ENCODE measurements at regions not wholly inside any gene's neighbourhood (a gene's known extent, or its start where the extent isn't known, plus 50 kb on each side); places are given as distances from the start of the nearest gene placed in this dataset.
A peak's percentile ranks its signal among the peaks of the same experiment; 100 is the strongest.
"Not testable (repeated sequence)": the region's sequence is repeated elsewhere in the genome, so short reads cannot be mapped to it uniquely, and the experiment has no call there.

GRCh38 chr5:9833871-9834270, 203.7 kb upstream of the TAS2R1 start:
- Histone ChIP-seq H3K27me3 (ENCODE audit: control insufficient read depth, insufficient read depth, low read length) (no peaks in the 10 kb centered on the region), H3K4me3 (ENCODE audit: insufficient read depth, low read depth, low read length) (no peak overlapping the region), H3K36me3 (replicated peaks; ENCODE audit: control insufficient read depth, insufficient read depth, low read length) (no peaks in the 10 kb centered on the region)
- DNase-seq = peak; percentile 19

- Histone ChIP-seq H3K27me3 (ENCODE audit: control insufficient read depth, insufficient read depth, low read length) (no peaks in the 10 kb centered on the region), H3K4me3 (ENCODE audit: insufficient read depth, low read depth, low read length) (no peak overlapping the region)
- no peak for DNase-seq
These were observed 202.8 kb upstream of the TAS2R1 start for GRCh38 chr5:9832921-9833320.

GRCh38 chr5:9831823-9832222, 201.7 kb upstream of the TAS2R1 start:
- no peaks in the 10 kb centered on the region for H3K36me3 ChIP-seq (replicated peaks; ENCODE audit: control insufficient read depth, insufficient read depth, low read length)
- H3K27me3 ChIP-seq (ENCODE audit: control insufficient read depth, insufficient read depth, low read length) = no peaks in the 10 kb centered on the region
- H3K4me3 ChIP-seq (ENCODE audit: insufficient read depth, low read depth, low read length) = no peak overlapping the region
- no peak for DNase-seq

More at GRCh38 chr5:9832921-9833320, 202.8 kb upstream of the TAS2R1 start:
- no peaks in the 10 kb centered on the region for H3K36me3 ChIP-seq (replicated peaks; ENCODE audit: control insufficient read depth, insufficient read depth, low read length)

GRCh38 chr5:9830184-9830583, 200.0 kb upstream of the TAS2R1 start:
- DNase-seq = no peak
- no peaks in the 10 kb centered on the region for H3K27me3 ChIP-seq (ENCODE audit: control insufficient read depth, insufficient read depth, low read length)
- no peak overlapping the region for H3K4me3 ChIP-seq (ENCODE audit: insufficient read depth, low read depth, low read length)

GRCh38 chr5:9829621-9830020, 199.5 kb upstream of the TAS2R1 start:
- Histone ChIP-seq H3K27me3 (ENCODE audit: control insufficient read depth, insufficient read depth, low read length) (no peaks in the 10 kb centered on the region), H3K36me3 (replicated peaks; ENCODE audit: control insufficient read depth, insufficient read depth, low read length) (no peaks in the 10 kb centered on the region), H3K4me3 (ENCODE audit: insufficient read depth, low read depth, low read length) (no peak overlapping the region)
- peak; percentile 4 for DNase-seq

More at GRCh38 chr5:9830184-9830583, 200.0 kb upstream of the TAS2R1 start:
- H3K36me3 ChIP-seq (replicated peaks; ENCODE audit: control insufficient read depth, insufficient read depth, low read length) = no peaks in the 10 kb centered on the region

- Histone ChIP-seq H3K36me3 (replicated peaks; ENCODE audit: control insufficient read depth, insufficient read depth, low read length) (no peaks in the 10 kb centered on the region), H3K27me3 (ENCODE audit: control insufficient read depth, insufficient read depth, low read length) (no peaks in the 10 kb centered on the region), H3K4me3 (ENCODE audit: insufficient read depth, low read depth, low read length) (no peak overlapping the region)
- DNase-seq = no peak
These were observed 190.7 kb upstream of the TAS2R1 start for GRCh38 chr5:9820691-9821449.

GRCh38 chr5:9818340-9818845, 188.2 kb upstream of the TAS2R1 start:
- no peaks in the 10 kb centered on the region for H3K36me3 ChIP-seq (replicated peaks; ENCODE audit: control insufficient read depth, insufficient read depth, low read length)
- H3K4me3 ChIP-seq (ENCODE audit: insufficient read depth, low read depth, low read length) = no peak overlapping the region
- no peak for DNase-seq
- H3K27me3 ChIP-seq (ENCODE audit: control insufficient read depth, insufficient read depth, low read length) = no peaks in the 10 kb centered on the region

GRCh38 chr5:9817819-9818218, 187.7 kb upstream of the TAS2R1 start:
- Histone ChIP-seq H3K4me3 (ENCODE audit: insufficient read depth, low read depth, low read length) (no peak overlapping the region), H3K27me3 (ENCODE audit: control insufficient read depth, insufficient read depth, low read length) (no peaks in the 10 kb centered on the region), H3K36me3 (replicated peaks; ENCODE audit: control insufficient read depth, insufficient read depth, low read length) (no peaks in the 10 kb centered on the region)
- DNase-seq = no peak

- no peak overlapping the region for H3K4me3 ChIP-seq (ENCODE audit: insufficient read depth, low read depth, low read length)
These were observed 184.9 kb upstream of the TAS2R1 start for GRCh38 chr5:9815051-9815450.

GRCh38 chr5:9813305-9813704, 183.2 kb upstream of the TAS2R1 start:
- H3K36me3 ChIP-seq (replicated peaks; ENCODE audit: control insufficient read depth, insufficient read depth, low read length) = no peaks in the 10 kb centered on the region
- DNase-seq = no peak
- H3K4me3 ChIP-seq (ENCODE audit: insufficient read depth, low read depth, low read length) = no peak overlapping the region
- H3K27me3 ChIP-seq (ENCODE audit: control insufficient read depth, insufficient read depth, low read length) = no peaks in the 10 kb centered on the region

More at GRCh38 chr5:9815051-9815450, 184.9 kb upstream of the TAS2R1 start:
- no peaks in the 10 kb centered on the region for H3K36me3 ChIP-seq (replicated peaks; ENCODE audit: control insufficient read depth, insufficient read depth, low read length)
- DNase-seq = no peak
- no peaks in the 10 kb centered on the region for H3K27me3 ChIP-seq (ENCODE audit: control insufficient read depth, insufficient read depth, low read length)

- H3K4me3 ChIP-seq (ENCODE audit: insufficient read depth, low read depth, low read length); DNase-seq; H3K27me3 ChIP-seq (ENCODE audit: control insufficient read depth, insufficient read depth, low read length); H3K36me3 ChIP-seq (replicated peaks; ENCODE audit: control insufficient read depth, insufficient read depth, low read length): not testable (repeated sequence)
These were observed 177.2 kb upstream of the TAS2R1 start for GRCh38 chr5:9807366-9807765.

GRCh38 chr5:9801908-9802307, 171.8 kb upstream of the TAS2R1 start:
- no peaks in the 10 kb centered on the region for H3K27me3 ChIP-seq (ENCODE audit: control insufficient read depth, insufficient read depth, low read length)
- no peak overlapping the region for H3K4me3 ChIP-seq (ENCODE audit: insufficient read depth, low read depth, low read length)
- no peak for DNase-seq
- no peaks in the 10 kb centered on the region for H3K36me3 ChIP-seq (replicated peaks; ENCODE audit: control insufficient read depth, insufficient read depth, low read length)

- no peak for DNase-seq
- no peaks in the 10 kb centered on the region for H3K36me3 ChIP-seq (replicated peaks; ENCODE audit: control insufficient read depth, insufficient read depth, low read length)
- H3K27me3 ChIP-seq (ENCODE audit: control insufficient read depth, insufficient read depth, low read length) = no peaks in the 10 kb centered on the region
- H3K4me3 ChIP-seq (ENCODE audit: insufficient read depth, low read depth, low read length) = no peak overlapping the region
These were observed 169.5 kb upstream of the TAS2R1 start for GRCh38 chr5:9799606-9800005.

- DNase-seq = no peak
- Histone ChIP-seq H3K36me3 (replicated peaks; ENCODE audit: control insufficient read depth, insufficient read depth, low read length) (no peaks in the 10 kb centered on the region), H3K4me3 (ENCODE audit: insufficient read depth, low read depth, low read length) (no peak overlapping the region), H3K27me3 (ENCODE audit: control insufficient read depth, insufficient read depth, low read length) (no peaks in the 10 kb centered on the region)
These were observed 160.1 kb upstream of the TAS2R1 start for GRCh38 chr5:9790276-9790675.

- no peaks in the 10 kb centered on the region for H3K36me3 ChIP-seq (replicated peaks; ENCODE audit: control insufficient read depth, insufficient read depth, low read length)
- no peak overlapping the region for H3K4me3 ChIP-seq (ENCODE audit: insufficient read depth, low read depth, low read length)
- DNase-seq = no peak
- H3K27me3 ChIP-seq (ENCODE audit: control insufficient read depth, insufficient read depth, low read length) = no peaks in the 10 kb centered on the region
These were observed 159.6 kb upstream of the TAS2R1 start for GRCh38 chr5:9789777-9790176.

Data from H7 (cell line).